Thymus (tissue), 11 donors: ENCODE measurements at regions not wholly inside any gene's neighbourhood (a gene's known extent, or its start where the extent isn't known, plus 50 kb on each side); places are given as distances from the start of the nearest gene placed in this dataset.

ENCODE experiments used
- DNase-seq, 9 donors: peaks; one replicate each; pipeline ENCODE4 v3.0.0-alpha.2; 2013; ENCODE audit warnings: low spot score in 9 of 9, low read depth in 6 of 9, missing footprints in 1 of 9
- H3K27ac ChIP-seq, 2 donors: one replicate each; pipeline ENCODE4 v1.5.1; 2013; ENCODE audit warnings: control low read depth in 1 of 2, low read depth in 1 of 2, low read length in 1 of 2, mild to moderate bottlenecking in 1 of 2, moderate library complexity in 1 of 2
- H3K27me3 ChIP-seq, 2 donors: one replicate each; pipeline ENCODE4 v1.5.1; 2013; ENCODE audit warnings: low read length in 1 of 2; ENCODE audit not compliant: control insufficient read depth in 2 of 2, insufficient read depth in 1 of 2
- H3K36me3 ChIP-seq, 2 donors: one replicate each; pipeline ENCODE4 v1.5.1; 2013; ENCODE audit warnings: low read length in 1 of 2, mild to moderate bottlenecking in 1 of 2, moderate library complexity in 1 of 2; ENCODE audit not compliant: control insufficient read depth in 2 of 2, insufficient read depth in 2 of 2
- H3K4me1 ChIP-seq, 2 donors: one replicate each; pipeline ENCODE4 v1.5.1; 2013; ENCODE audit warnings: low read length in 2 of 2; ENCODE audit not compliant: control insufficient read depth in 2 of 2, insufficient read depth in 2 of 2
- H3K4me3 ChIP-seq, 2 donors: one replicate each; pipeline ENCODE4 v1.5.1; 2013; ENCODE audit warnings: low read length in 2 of 2, control low read depth in 1 of 2, mild to moderate bottlenecking in 1 of 2
- H3K9me3 ChIP-seq, 2 donors: one replicate each; pipeline ENCODE4 v1.5.1; 2013; ENCODE audit warnings: low read length in 1 of 2, mild to moderate bottlenecking in 1 of 2; ENCODE audit not compliant: control insufficient read depth in 2 of 2, insufficient read depth in 1 of 2
- WGBS: extraction: QIAGEN DNeasy Blood & Tissue Kit; methylation state at CpG from one replicate; pipeline ENCODE4 v1.1.7; 2013; 5-methylcytosine and 5-hydroxymethylcytosine counted together
- donor health status: healthy.

- H3K4me3 ChIP-seq = no peak overlapping the region
- 93% methylated on average over 6 of the region's 6 CpGs for WGBS
- no peaks in the 10 kb centered on the region for H3K9me3 ChIP-seq
- no peaks in the 10 kb centered on the region for H3K4me1 ChIP-seq
- no peaks in the 10 kb centered on the region for H3K27me3 ChIP-seq
- no peak for DNase-seq
- no peak overlapping the region for H3K27ac ChIP-seq
- no peaks in the 10 kb centered on the region for H3K36me3 ChIP-seq
Observed at GRCh38 chr7:116431787-116432526, 67.6 kb upstream of the CAV2 start.

- WGBS = 90% methylated on average over 2 of the region's 2 CpGs
- Histone ChIP-seq H3K36me3 (no peaks in the 10 kb centered on the region), H3K27me3 (no peaks in the 10 kb centered on the region), H3K9me3 (no peaks in the 10 kb centered on the region), H3K27ac (no peak overlapping the region), H3K4me3 (no peak overlapping the region), H3K4me1 (no peaks in the 10 kb centered on the region)
- DNase-seq = no peak
Observed at GRCh38 chr7:116432527-116432916, 67.0 kb upstream of the CAV2 start.

GRCh38 chr7:116433246-116433645 lies 66.3 kb upstream of the CAV2 start:
- no peaks in the 10 kb centered on the region for H3K4me1 ChIP-seq
- no peaks in the 10 kb centered on the region for H3K36me3 ChIP-seq
- DNase-seq = no peak
- H3K9me3 ChIP-seq = no peaks in the 10 kb centered on the region
- no peak overlapping the region for H3K27ac ChIP-seq
- 91% methylated on average over 1 of the region's 1 CpG for WGBS
- H3K27me3 ChIP-seq = no peaks in the 10 kb centered on the region
- H3K4me3 ChIP-seq = no peak overlapping the region

- WGBS = 96% methylated on average over 1 of the region's 1 CpG
- no peaks in the 10 kb centered on the region for H3K36me3 ChIP-seq
- no peaks in the 10 kb centered on the region for H3K27me3 ChIP-seq
- no peak overlapping the region for H3K27ac ChIP-seq
- no peak overlapping the region for H3K4me3 ChIP-seq
- no peaks in the 10 kb centered on the region for H3K4me1 ChIP-seq
- H3K9me3 ChIP-seq = no peaks in the 10 kb centered on the region
- no peak for DNase-seq
Observed at GRCh38 chr7:116434820-116435341, 64.7 kb upstream of the CAV2 start.

- Histone ChIP-seq H3K27me3 (no peaks in the 10 kb centered on the region), H3K9me3 (no peaks in the 10 kb centered on the region), H3K4me3 (no peak overlapping the region), H3K4me1 (no peaks in the 10 kb centered on the region), H3K27ac (no peak overlapping the region), H3K36me3 (no peaks in the 10 kb centered on the region)
- 76% methylated on average over 5 of the region's 5 CpGs for WGBS
- DNase-seq = no peak
Observed at GRCh38 chr7:116436305-116436826, 63.2 kb upstream of the CAV2 start.

- Histone ChIP-seq H3K4me1 (no peaks in the 10 kb centered on the region), H3K27ac (no peak overlapping the region), H3K27me3 (no peaks in the 10 kb centered on the region), H3K4me3 (no peak overlapping the region), H3K36me3 (no peaks in the 10 kb centered on the region), H3K9me3 (no peaks in the 10 kb centered on the region)
- DNase-seq = no peak
- WGBS = 71% methylated on average over 2 of the region's 2 CpGs
Observed at GRCh38 chr7:116438267-116438666, 61.3 kb upstream of the CAV2 start.

GRCh38 chr7:116439005-116439404 lies 60.5 kb upstream of the CAV2 start:
- 91% methylated on average over 1 of the region's 1 CpG for WGBS
- H3K4me3 ChIP-seq = no peak overlapping the region
- no peaks in the 10 kb centered on the region for H3K36me3 ChIP-seq
- no peak for DNase-seq
- H3K27ac ChIP-seq = no peak overlapping the region
- H3K4me1 ChIP-seq = no peaks in the 10 kb centered on the region
- no peaks in the 10 kb centered on the region for H3K27me3 ChIP-seq
- no peaks in the 10 kb centered on the region for H3K9me3 ChIP-seq

- 95% methylated on average over 4 of the region's 4 CpGs for WGBS
- H3K27ac ChIP-seq = no peak overlapping the region
- DNase-seq = no peak
Observed at GRCh38 chr7:116439841-116440549, 59.5 kb upstream of the CAV2 start.

GRCh38 chr7:116441534-116441933 lies 58.0 kb upstream of the CAV2 start:
- no peaks in the 10 kb centered on the region for H3K9me3 ChIP-seq
- no peak for DNase-seq
- H3K4me3 ChIP-seq = no peak overlapping the region
- no peaks in the 10 kb centered on the region for H3K27me3 ChIP-seq
- WGBS = 88% methylated on average over 4 of the region's 4 CpGs
- no peak overlapping the region for H3K27ac ChIP-seq
- no peaks in the 10 kb centered on the region for H3K36me3 ChIP-seq
- no peaks in the 10 kb centered on the region for H3K4me1 ChIP-seq

More at GRCh38 chr7:116439841-116440549, 59.5 kb upstream of the CAV2 start:
- no peaks in the 10 kb centered on the region for H3K4me1 ChIP-seq
- H3K4me3 ChIP-seq = no peak overlapping the region
- no peaks in the 10 kb centered on the region for H3K36me3 ChIP-seq
- no peaks in the 10 kb centered on the region for H3K27me3 ChIP-seq
- no peaks in the 10 kb centered on the region for H3K9me3 ChIP-seq
